GM12872 (cell line): ENCODE measurements at regions not wholly inside any gene's neighbourhood (a gene's known extent, or its start where the extent isn't known, plus 50 kb on each side); places are given as distances from the start of the nearest gene placed in this dataset.

Experiments
- TF ChIP-seq, protein P1 (sequence below): IDR thresholded peaks from 3 replicates; pipeline ENCODE4 v1.5.1; 2011; ENCODE audit warnings: low read depth, mild to moderate bottlenecking, low read length, moderate library complexity; ENCODE audit not compliant: insufficient read depth

DNA sequence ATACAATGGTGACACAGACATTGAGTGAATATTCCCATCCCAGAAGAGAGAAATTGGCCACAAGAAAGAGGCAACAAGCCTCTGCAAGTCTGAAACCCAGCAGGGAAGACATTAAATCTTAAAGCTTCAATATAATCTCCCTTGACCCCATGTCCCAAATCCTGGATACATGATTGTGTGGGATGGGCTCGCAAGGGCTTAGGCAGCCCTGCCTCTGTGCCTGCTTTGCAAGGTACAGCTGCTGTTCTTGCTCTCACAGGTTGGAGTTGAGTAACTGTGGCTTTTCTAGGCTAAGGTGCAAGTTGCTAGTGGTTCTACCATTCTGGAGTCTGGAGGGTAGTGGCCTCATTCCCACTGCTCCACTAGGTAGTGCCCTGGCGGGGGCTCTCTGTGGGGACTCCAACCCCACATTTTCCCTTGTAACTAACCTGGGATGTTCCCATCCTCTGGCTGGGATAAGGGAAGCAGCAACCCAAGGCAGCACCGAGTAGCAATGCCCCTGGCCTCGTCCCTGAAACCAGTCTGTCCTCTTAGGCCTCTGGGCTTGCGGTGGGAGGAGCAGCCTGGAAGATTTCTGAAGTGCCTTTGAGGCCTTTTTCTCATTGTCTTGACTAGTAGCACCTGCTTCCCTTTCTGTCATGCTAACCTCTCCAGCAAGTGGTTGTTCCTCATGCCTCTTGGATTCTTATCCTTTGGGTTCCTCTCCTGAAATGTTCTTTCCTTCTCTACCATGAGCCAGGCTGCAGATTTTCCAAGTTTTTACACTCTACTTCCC is 90.0 kb downstream of the FAM174B start:
- TF ChIP-seq, protein P1, sequence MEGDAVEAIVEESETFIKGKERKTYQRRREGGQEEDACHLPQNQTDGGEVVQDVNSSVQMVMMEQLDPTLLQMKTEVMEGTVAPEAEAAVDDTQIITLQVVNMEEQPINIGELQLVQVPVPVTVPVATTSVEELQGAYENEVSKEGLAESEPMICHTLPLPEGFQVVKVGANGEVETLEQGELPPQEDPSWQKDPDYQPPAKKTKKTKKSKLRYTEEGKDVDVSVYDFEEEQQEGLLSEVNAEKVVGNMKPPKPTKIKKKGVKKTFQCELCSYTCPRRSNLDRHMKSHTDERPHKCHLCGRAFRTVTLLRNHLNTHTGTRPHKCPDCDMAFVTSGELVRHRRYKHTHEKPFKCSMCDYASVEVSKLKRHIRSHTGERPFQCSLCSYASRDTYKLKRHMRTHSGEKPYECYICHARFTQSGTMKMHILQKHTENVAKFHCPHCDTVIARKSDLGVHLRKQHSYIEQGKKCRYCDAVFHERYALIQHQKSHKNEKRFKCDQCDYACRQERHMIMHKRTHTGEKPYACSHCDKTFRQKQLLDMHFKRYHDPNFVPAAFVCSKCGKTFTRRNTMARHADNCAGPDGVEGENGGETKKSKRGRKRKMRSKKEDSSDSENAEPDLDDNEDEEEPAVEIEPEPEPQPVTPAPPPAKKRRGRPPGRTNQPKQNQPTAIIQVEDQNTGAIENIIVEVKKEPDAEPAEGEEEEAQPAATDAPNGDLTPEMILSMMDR, result no peak

DNA sequence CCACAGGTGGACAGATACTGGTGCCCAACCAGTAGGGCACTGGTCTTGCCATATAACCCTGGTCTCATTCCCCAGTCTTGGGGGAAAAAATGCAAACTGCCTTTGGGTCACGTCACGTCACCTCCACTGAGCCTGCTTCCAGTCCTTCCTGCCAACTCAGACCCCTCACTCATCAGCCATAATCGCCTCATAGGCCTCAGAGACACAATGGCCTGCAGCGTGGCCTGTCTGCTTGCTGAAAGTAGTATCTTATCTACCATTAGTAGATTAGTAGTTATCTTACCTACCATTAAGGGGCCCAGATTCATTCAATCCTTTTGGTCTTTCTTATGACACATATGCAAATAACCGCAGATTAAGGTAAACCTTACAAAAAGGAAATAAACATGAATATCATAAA is 93.8 kb downstream of the FAM174B start:
- TF ChIP-seq, protein P1, result no peak

DNA sequence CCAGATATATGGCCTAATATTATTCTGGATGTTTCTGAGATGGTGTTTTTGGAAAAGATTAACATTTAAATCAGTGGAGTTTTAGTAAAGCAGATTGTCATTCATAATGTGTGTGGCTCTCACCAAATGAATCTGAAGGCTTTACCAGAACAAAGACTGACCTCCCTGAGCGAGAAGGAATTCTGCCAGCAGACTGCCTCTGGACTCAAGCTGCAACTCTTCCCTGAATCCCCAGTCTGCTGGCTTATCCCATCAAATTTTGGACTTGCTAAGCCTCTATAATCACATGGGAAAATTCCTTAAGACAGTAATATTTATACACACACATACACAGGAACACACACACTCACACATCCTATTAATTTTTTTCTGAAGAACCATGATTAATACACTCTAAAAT is 102.3 kb downstream of the FAM174B start:
- TF ChIP-seq, protein P1, result no peak

DNA sequence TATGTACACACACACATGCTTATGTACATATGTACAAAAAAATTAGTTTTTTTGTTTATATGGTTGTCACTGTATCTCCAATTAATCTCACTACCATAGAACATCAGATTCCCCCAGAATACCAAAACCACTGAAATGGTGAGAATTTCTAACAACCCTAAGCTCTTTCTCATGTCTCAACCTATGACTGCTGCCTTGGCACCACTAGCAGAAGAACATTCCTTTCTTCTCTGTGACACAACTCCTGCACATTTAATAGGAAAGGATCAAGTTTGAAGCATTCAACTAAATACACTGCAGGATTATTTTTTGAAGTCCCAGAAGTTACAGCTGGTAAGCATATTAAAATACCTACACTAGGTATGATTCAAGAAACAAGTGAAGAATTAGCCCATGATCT is 109.6 kb downstream of the FAM174B start:
- TF ChIP-seq, protein P1, result no peak

DNA sequence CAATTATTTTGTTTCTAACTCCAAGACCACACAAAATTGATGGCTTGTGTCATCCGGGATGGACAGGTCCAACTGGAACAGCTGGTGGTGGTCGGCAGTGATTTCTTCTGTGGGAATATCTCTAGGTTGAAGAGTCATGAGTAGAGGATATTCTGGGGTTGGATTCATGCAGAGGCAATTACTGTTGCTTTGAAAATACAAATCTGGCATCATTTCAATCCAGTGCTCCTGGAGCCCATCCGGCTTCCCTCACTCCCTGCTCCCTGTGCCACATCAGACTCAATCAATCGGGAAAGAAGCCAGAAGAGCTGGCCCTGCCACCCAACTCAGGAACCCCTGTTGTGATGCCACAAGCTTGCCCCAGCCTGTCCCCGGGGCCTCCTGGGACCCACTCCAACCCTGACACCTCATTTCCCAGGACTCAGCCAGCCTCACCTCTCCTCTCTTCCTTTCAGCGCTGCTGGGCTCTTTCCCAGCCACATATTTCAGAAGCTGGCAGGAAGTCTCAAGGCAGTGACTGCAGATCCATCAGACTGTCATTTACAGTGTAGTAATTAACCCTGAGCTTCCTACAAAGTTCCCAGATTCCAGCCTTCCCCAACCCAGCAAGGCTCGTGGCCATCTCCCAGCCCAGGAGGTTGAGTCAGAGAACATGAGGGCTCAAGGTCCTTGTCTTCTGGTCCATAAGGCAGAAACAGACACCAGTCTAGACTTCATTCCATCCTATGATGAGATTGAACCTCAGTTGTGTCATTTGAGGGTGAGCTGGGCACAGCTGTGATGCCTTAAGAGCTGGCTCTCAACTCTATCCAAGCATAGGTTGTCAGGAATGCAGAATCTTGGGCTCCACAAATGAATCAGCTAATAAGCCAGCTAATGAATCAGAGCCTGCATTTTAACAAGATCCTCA is 114.0 kb downstream of the FAM174B start:
- TF ChIP-seq, protein P1, result no peak

DNA sequence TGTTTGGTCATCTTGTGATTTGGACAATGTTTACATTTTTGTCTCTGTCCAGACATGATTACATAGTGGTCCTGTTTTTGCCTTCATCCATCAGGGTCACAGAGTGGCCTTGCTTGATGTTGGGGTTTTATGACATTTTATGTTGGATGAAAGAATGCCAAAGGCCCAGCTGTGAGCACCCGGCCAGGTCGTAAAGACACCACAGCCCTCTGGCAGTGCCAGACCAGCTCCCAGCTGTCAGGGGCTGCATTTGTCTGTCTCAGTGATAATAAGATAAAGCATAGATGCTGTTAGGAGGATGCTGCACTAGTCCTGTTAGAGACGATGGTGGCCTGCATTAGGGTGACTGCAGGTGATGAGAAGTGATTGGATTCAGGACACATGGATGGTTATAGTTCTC is 117.5 kb downstream of the FAM174B start:
- TF ChIP-seq, protein P1, result no peak

DNA sequence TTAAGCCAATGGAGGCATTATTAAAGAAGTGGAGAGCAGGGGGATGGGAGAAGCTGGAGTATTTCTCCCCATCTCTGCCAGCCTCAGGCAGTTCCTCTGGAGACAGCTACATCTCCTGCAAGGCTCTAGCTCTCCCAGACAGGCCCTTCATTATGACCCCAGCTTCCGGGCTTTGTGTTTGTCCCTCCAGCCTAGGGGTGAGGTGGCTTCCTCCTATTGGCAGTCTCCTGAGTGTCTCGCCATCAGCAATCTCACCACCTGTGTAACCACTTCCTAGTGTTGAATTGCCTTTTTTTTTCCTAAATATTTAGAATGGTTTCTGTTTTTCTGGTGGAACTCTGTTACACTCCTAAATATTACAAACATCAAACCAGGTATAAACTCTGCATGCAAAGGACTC is 122.3 kb downstream of the FAM174B start:
- TF ChIP-seq, protein P1, result no peak
